Hepatocyte (in vitro differentiated cells): ENCODE measurements at regions not wholly inside any gene's neighbourhood (a gene's known extent, or its start where the extent isn't known, plus 50 kb on each side); places are given as distances from the start of the nearest gene placed in this dataset.
A peak's percentile ranks its signal among the peaks of the same experiment; 100 is the strongest.
"Not testable (repeated sequence)": the region's sequence is repeated elsewhere in the genome, so short reads cannot be mapped to it uniquely, and the experiment has no call there.

Source experiments
- DNase-seq: peaks from one replicate; pipeline ENCODE4 v3.0.0-alpha.2; 2016; ENCODE audit warnings: low spot score
- H2AFZ ChIP-seq: fragments of 200-600 bp; sonication (generic); 2 replicates; pipeline ENCODE4 v1.6.0; 2016; ENCODE audit warnings: antibody characterized with exemption, mild to moderate bottlenecking
- H3K27ac ChIP-seq: fragments of 200-600 bp; sonication (generic); 2 replicates; pipeline ENCODE4 v1.5.1; 2016; ENCODE audit warnings: mild to moderate bottlenecking
- H3K27me3 ChIP-seq: fragments of 200-600 bp; sonication (generic); 2 replicates; pipeline ENCODE4 v1.6.1; 2016
- H3K36me3 ChIP-seq: fragments of 200-600 bp; sonication (generic); replicated peaks from 2 replicates; pipeline ENCODE4 v1.5.1; 2016; ENCODE audit warnings: low read depth; ENCODE audit not compliant: insufficient read depth
- H3K4me1 ChIP-seq: fragments of 200-600 bp; sonication (generic); 2 replicates; pipeline ENCODE4 v1.5.1; 2016; ENCODE audit warnings: mild to moderate bottlenecking, moderate library complexity; ENCODE audit not compliant: insufficient read depth
- H3K4me2 ChIP-seq: fragments of 200-600 bp; sonication (generic); 2 replicates; pipeline ENCODE4 v1.6.0; 2016
- H3K4me3 ChIP-seq: fragments of 200-600 bp; sonication (generic); 2 replicates; pipeline ENCODE4 v1.5.1; 2016; ENCODE audit warnings: mild to moderate bottlenecking
- H3K79me2 ChIP-seq: fragments of 200-600 bp; sonication (generic); 2 replicates; pipeline ENCODE4 v1.6.0; 2017; ENCODE audit warnings: mild to moderate bottlenecking
- H3K9me2 ChIP-seq: fragments of 200-600 bp; sonication (generic); replicated peaks from 2 replicates; pipeline ENCODE4 v1.6.0; 2017; ENCODE audit warnings: mild to moderate bottlenecking; ENCODE audit not compliant: insufficient read depth
- H3K9me3 ChIP-seq: fragments of 200-600 bp; sonication (generic); 2 replicates; pipeline ENCODE4 v1.5.1; 2016; ENCODE audit warnings: low read depth, mild to moderate bottlenecking
- H4K20me1 ChIP-seq: fragments of 200-600 bp; sonication (generic); 2 replicates; pipeline ENCODE4 v1.6.0; 2016; ENCODE audit warnings: mild to moderate bottlenecking; ENCODE audit not compliant: insufficient read depth, poor library complexity, severe bottlenecking
- EZH2 ChIP-seq: fragments of 200-600 bp; sonication (generic); IDR thresholded peaks from 2 replicates; pipeline ENCODE4 v1.6.1; 2016; ENCODE audit warnings: antibody characterized with exemption, mild to moderate bottlenecking, borderline replicate concordance
- EZH2phosphoT487 ChIP-seq: fragments of 200-600 bp; sonication (generic); IDR thresholded peaks from one replicate; pipeline ENCODE4 v1.6.1; 2018; ENCODE audit warnings: antibody characterized with exemption, mild to moderate bottlenecking, low read depth, moderate library complexity; ENCODE audit not compliant: unreplicated experiment, severe bottlenecking
- WGBS: methylation state at CpG from one replicate; pipeline ENCODE4 v1.1.6; 2016; ENCODE audit warnings: low lambda C conversion rate; ENCODE audit errors: missing lambda C conversion rate; 5-methylcytosine and 5-hydroxymethylcytosine counted together
- TF ChIP-seq, protein P1 (sequence below): fragments of 200-600 bp; sonication (generic); IDR thresholded peaks from 2 replicates; pipeline ENCODE4 v1.5.1; 2016; ENCODE audit warnings: antibody characterized with exemption, mild to moderate bottlenecking; ENCODE audit not compliant: poor library complexity

DNA sequence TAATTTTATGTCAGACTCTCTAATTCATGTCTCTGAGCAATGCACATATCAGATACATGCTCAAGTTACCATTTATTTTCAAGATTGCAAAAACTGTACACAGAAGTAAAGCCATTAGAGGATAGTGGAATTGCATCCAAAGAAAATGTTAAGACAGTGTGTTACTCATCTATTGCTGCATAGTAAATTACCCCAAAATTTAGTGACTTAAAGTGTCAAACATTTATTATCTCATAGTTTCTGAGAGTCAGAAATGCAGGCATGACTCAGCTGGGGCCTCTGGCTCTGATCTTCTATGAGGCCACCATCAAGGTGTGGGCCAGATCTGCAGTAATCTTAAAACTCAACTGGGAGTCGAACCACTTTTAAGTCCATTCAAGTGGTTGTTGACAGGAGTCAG lies 275.2 kb downstream of the QDPR start:
- no peak overlapping the region for H3K27ac ChIP-seq
- WGBS: 79% methylated on average over 1 of the region's 1 CpG
- H3K79me2 ChIP-seq: no peaks in the 10 kb centered on the region
- TF ChIP-seq, protein P1, sequence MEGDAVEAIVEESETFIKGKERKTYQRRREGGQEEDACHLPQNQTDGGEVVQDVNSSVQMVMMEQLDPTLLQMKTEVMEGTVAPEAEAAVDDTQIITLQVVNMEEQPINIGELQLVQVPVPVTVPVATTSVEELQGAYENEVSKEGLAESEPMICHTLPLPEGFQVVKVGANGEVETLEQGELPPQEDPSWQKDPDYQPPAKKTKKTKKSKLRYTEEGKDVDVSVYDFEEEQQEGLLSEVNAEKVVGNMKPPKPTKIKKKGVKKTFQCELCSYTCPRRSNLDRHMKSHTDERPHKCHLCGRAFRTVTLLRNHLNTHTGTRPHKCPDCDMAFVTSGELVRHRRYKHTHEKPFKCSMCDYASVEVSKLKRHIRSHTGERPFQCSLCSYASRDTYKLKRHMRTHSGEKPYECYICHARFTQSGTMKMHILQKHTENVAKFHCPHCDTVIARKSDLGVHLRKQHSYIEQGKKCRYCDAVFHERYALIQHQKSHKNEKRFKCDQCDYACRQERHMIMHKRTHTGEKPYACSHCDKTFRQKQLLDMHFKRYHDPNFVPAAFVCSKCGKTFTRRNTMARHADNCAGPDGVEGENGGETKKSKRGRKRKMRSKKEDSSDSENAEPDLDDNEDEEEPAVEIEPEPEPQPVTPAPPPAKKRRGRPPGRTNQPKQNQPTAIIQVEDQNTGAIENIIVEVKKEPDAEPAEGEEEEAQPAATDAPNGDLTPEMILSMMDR: no peak
- H3K9me3 ChIP-seq: no peaks in the 10 kb centered on the region
- no peak overlapping the region for H3K4me3 ChIP-seq
- H3K4me2 ChIP-seq: no peak overlapping the region
- no peak overlapping the region for H2AFZ ChIP-seq
- no peaks in the 10 kb centered on the region for H4K20me1 ChIP-seq
- no peaks in the 10 kb centered on the region for H3K9me2 ChIP-seq
- no peaks in the 10 kb centered on the region for H3K36me3 ChIP-seq
- DNase-seq: no peak
- H3K27me3 ChIP-seq: no peaks in the 10 kb centered on the region
- H3K4me1 ChIP-seq: no peaks in the 10 kb centered on the region

DNA sequence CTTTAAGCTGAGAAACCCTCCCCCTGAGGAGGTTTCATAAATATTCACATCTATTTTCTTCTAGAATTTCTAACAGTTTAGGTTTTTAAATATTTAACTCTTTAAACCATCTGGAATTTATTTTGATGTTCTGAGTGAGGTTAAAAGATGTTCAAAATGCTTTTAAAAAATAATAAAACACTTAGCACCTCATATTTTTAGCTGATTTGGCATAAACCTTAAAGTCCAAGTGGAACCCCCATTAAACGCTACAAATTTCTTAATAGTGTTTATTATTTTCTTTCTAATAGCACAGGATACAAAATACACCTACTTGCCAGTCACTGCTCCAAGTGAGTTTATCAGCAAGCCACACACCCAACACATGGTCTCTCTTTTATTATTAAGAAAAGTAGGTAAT lies 277.2 kb downstream of the QDPR start:
- TF ChIP-seq, protein P1: no peak
- TF ChIP-seq EZH2: no peak
- Histone ChIP-seq H3K4me2 (no peak overlapping the region), H3K9me3 (no peaks in the 10 kb centered on the region), H3K27me3 (no peaks in the 10 kb centered on the region), H4K20me1 (no peaks in the 10 kb centered on the region), H3K9me2 (no peaks in the 10 kb centered on the region), H3K4me3 (no peak overlapping the region), H3K79me2 (no peaks in the 10 kb centered on the region), H3K4me1 (no peaks in the 10 kb centered on the region), H2AFZ (no peak overlapping the region), H3K36me3 (no peaks in the 10 kb centered on the region), H3K27ac (no peak overlapping the region)
- 78% methylated on average over 1 of the region's 1 CpG for WGBS
- DNase-seq: no peak

DNA sequence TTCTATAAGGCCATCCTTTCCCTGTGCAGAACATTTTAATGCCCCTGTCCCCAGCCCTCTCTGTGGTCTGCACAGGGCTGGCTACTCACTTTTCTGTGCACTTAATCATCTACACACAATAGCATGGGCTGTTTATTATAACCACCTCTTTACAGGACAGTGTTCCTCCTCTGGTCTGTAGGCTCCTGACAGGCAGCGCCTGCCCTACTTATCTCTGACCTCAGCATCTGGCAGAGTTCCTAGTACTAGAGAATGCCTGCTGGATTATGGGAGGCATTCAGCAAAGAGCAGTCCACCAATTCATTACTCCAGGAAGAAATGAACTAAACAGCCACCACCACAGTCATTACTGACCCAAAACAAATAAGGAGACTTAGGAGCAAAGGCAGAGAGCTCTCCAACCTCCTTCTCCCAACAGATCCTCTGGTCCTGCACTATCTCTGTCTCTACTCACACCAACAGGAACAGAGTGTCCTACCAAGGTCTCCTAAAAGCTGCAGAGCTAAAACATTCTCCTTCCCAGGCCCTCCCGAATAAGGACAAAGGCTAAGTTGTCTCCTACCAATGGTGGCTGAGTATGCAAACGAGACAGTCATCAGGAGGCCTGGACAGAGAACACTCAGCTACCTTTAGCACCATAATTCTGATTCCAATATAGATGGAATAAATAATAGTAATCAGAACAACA lies 279.2 kb downstream of the QDPR start:
- H3K4me2 ChIP-seq: no peak overlapping the region
- H3K27ac ChIP-seq: peak overlapping the region; percentile 26
- H3K4me1 ChIP-seq: no peaks in the 10 kb centered on the region
- TF ChIP-seq, protein P1: no peak
- TF ChIP-seq EZH2: no peak
- TF ChIP-seq EZH2phosphoT487: no peak
- H3K4me3 ChIP-seq: no peak overlapping the region
- no peaks in the 10 kb centered on the region for H3K79me2 ChIP-seq
- H3K9me2 ChIP-seq: no peaks in the 10 kb centered on the region
- DNase-seq: peak; percentile 65
- H2AFZ ChIP-seq: no peak overlapping the region
- H4K20me1 ChIP-seq: no peaks in the 10 kb centered on the region
- no peaks in the 10 kb centered on the region for H3K27me3 ChIP-seq
- H3K36me3 ChIP-seq: no peaks in the 10 kb centered on the region
- 57% methylated on average over 3 of the region's 3 CpGs for WGBS
- H3K9me3 ChIP-seq: no peaks in the 10 kb centered on the region

DNA sequence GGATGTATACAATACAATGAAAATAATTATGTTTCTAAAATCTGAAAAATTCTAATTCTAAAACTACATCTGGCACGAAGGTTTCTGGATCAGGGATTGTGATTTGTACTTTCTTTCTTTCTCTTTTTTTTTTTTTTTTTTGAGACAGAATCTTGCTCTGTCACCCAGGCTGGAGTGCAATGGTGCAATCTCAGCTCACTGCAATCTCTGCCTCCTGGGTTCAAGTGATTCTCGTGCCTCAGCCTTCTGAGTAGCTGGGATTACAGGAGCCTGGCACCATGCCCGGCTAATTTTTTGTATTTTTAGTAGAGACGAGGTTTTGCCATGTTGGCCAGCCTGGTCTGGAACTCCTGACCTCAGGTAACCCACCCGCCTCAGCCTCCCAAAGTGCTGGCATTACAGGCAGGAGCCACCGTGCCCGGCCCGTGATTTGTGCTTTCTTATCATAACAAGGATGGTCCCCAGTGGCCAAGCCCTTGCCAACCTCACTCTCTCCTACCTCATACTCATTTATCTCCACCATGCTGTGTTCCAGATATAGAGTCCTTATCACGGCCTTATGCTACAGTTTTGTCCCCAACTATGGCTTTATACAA lies 279.9 kb downstream of the QDPR start:
- not testable (repeated sequence) for H3K9me3 ChIP-seq, H3K27me3 ChIP-seq, H3K36me3 ChIP-seq, H4K20me1 ChIP-seq, H3K4me2 ChIP-seq, H3K9me2 ChIP-seq, H2AFZ ChIP-seq, H3K27ac ChIP-seq, H3K4me1 ChIP-seq, H3K4me3 ChIP-seq, H3K79me2 ChIP-seq, DNase-seq
- WGBS: 71% methylated on average over 9 of the region's 9 CpGs
